Bone marrow (tissue), 2 donors: ENCODE measurements at regions not wholly inside any gene's neighbourhood (a gene's known extent, or its start where the extent isn't known, plus 50 kb on each side); places are given as distances from the start of the nearest gene placed in this dataset.

Experiments used
- DNase-seq, 2 donors: peaks; one replicate each; lab custom pipeline; 2025; lab: John Stamatoyannopoulos, UW

GRCh38 chr11:37072538-37073055 lies 474.6 kb upstream of the RAG2 start:
- no peak for DNase-seq

GRCh38 chr11:37050311-37050710 lies 452.3 kb upstream of the RAG2 start:
- no peak for DNase-seq

- no peak for DNase-seq
These were observed 442.9 kb upstream of the RAG2 start for GRCh38 chr11:37040921-37041320.

GRCh38 chr11:37038911-37039310 lies 440.9 kb upstream of the RAG2 start:
- DNase-seq: no peak

GRCh38 chr11:37026741-37027140 lies 428.7 kb upstream of the RAG2 start:
- DNase-seq: no peak

GRCh38 chr11:37026326-37026725 lies 428.3 kb upstream of the RAG2 start:
- DNase-seq: no peak

GRCh38 chr11:37006563-37006962 lies 408.5 kb upstream of the RAG2 start:
- DNase-seq: no peak

- no peak for DNase-seq
These were observed 404.8 kb upstream of the RAG2 start for GRCh38 chr11:37002831-37003230.

GRCh38 chr11:36997656-36998055 lies 399.6 kb upstream of the RAG2 start:
- DNase-seq: no peak

- DNase-seq: no peak
These were observed 398.8 kb upstream of the RAG2 start for GRCh38 chr11:36996795-36997194.

GRCh38 chr11:36994208-36994607 lies 396.2 kb upstream of the RAG2 start:
- no peak for DNase-seq

GRCh38 chr11:36988556-36988955 lies 390.5 kb upstream of the RAG2 start:
- no peak for DNase-seq

- no peak for DNase-seq
These were observed 387.5 kb upstream of the RAG2 start for GRCh38 chr11:36985562-36985961.

GRCh38 chr11:36976741-36977140 lies 378.7 kb upstream of the RAG2 start:
- DNase-seq: no peak

GRCh38 chr11:36974771-36975170 lies 376.7 kb upstream of the RAG2 start:
- DNase-seq: no peak

GRCh38 chr11:36953976-36954375 lies 355.9 kb upstream of the RAG2 start:
- DNase-seq: no peak

- DNase-seq: no peak
These were observed 350.6 kb upstream of the RAG2 start for GRCh38 chr11:36948460-36949127.

- no peak for DNase-seq
These were observed 347.3 kb upstream of the RAG2 start for GRCh38 chr11:36945384-36945783.

GRCh38 chr11:36933481-36933880 lies 335.4 kb upstream of the RAG2 start:
- no peak for DNase-seq

- no peak for DNase-seq
These were observed 333.1 kb upstream of the RAG2 start for GRCh38 chr11:36931139-36931538.

GRCh38 chr11:36930256-36930655 lies 332.2 kb upstream of the RAG2 start:
- no peak for DNase-seq

- no peak for DNase-seq
These were observed 331.4 kb upstream of the RAG2 start for GRCh38 chr11:36929401-36929800.

GRCh38 chr11:36928621-36929020 lies 330.6 kb upstream of the RAG2 start:
- no peak for DNase-seq

- DNase-seq: no peak
These were observed 301.8 kb upstream of the RAG2 start for GRCh38 chr11:36899800-36900199.
